ENCODE measurements at regions not wholly inside any gene's neighbourhood (a gene's known extent, or its start where the extent isn't known, plus 50 kb on each side); places are given as distances from the start of the nearest gene placed in this dataset.

DNA sequence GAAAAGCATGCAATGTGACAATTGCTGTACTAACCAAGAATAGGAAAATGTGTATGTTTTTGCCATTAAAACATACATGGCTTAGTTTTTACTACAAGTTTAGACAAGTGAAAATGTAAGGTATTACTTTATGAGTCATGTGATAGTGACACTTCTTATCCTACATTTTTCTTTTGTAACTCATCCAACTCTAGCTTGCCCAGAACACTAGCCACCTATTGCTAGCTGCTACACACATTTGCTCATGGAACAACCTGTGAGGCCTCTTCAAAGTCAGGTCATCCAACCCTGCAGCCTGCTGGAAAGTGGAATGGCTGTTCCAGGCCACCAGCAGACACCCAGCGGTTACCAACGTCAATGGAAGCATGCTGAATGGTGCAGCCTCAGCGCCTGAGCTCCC lies 1043.9 kb downstream of the TMEM182 start:
- no peaks in the 10 kb centered on the region for H3K27me3 ChIP-seq (replicated peaks in 1 of 7)
- no peaks in the 10 kb centered on the region for H3K4me1 ChIP-seq
- TF ChIP-seq POLR2AphosphoS5 (IDR thresholded peaks at IDR 0.05) (no peak), POLR2A (IDR thresholded peaks at IDR 0.05) (no peak), CTCF (IDR thresholded peaks at IDR 0.05 in 8 of 11, conservative IDR thresholded peaks at IDR 0.05 in 3 of 11) (no peak)
- no peak overlapping the region for H3K27ac ChIP-seq
- 73 to 92% (median 88%) methylated on average over 3 of the region's 3 CpGs for WGBS, 5 donors
- DNase-seq = no peak
- H3K9me3 ChIP-seq = peaks cover 0 to 50% (median 5%) of the 10 kb centered on the region in 8 donors
- no peaks in the 10 kb centered on the region for H3K36me3 ChIP-seq
- intact Hi-C loops (cut with DNase I; ENCODE audit: low total_unique reads) = no loop called here
- H3K4me3 ChIP-seq = no peak overlapping the region

DNA sequence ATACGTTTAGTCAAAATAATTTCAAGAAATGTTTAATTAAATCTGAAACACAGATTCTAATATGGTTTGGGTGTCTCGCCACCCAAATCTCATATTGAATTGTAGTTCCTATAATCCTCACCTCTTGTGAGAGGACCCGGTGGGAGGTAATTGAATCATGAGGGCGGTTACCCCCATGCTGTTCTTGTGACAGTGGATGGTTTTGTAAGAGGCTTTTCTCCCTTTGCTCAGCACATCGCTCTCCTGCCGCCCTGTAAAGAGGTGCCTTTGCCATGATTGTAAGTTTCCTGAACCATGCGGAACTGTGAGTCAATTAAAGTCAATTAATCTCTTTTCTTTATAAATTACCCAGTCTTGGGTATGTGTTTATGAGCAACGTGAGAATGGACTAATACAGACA lies 1045.1 kb upstream of the POU3F3 start:
- H3K4me1 ChIP-seq = no peaks in the 10 kb centered on the region
- no peak overlapping the region for H3K27ac ChIP-seq
- no peaks in the 10 kb centered on the region for H3K27me3 ChIP-seq (replicated peaks in 1 of 7)
- no peak for DNase-seq
- WGBS, 5 donors = 83 to 86% (median 85%) methylated on average over 8 of the region's 8 CpGs
- no peaks in the 10 kb centered on the region for H3K36me3 ChIP-seq
- TF ChIP-seq POLR2A (IDR thresholded peaks at IDR 0.05) = no peak
- TF ChIP-seq POLR2AphosphoS5 (IDR thresholded peaks at IDR 0.05) = no peak
- intact Hi-C loops (cut with DNase I; ENCODE audit: low total_unique reads) = no loop called here
- peaks cover 0 to 37% (median 1%) of the 10 kb centered on the region in 8 donors for H3K9me3 ChIP-seq
- no peak overlapping the region for H3K4me3 ChIP-seq

DNA sequence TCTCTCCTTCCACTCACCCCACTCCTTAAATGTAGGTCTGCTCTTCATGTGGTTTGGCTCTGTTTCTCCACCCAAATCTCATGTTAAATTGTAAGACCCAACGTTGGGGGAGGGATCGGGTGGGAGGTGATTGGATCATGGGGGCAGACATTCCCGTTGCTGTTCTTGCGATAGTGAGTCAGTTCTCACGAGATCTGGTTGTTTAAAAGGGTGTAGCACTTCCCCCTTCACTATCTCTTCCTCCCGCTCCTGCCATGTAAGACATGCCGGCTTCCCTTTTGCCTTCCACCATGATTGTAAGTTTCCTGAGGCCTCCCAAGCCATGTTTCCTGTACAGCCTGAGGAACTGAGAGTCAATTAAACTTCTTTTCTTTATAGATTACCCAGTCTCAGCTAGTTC lies 1044.5 kb upstream of the POU3F3 start:
- Histone ChIP-seq H3K4me3 (no peak overlapping the region), H3K36me3 (no peaks in the 10 kb centered on the region), H3K9me3 (peaks cover 0 to 36% (median 0%) of the 10 kb centered on the region in 8 donors), H3K27ac (no peak overlapping the region), H3K4me1 (no peaks in the 10 kb centered on the region), H3K27me3 (replicated peaks in 1 of 7) (no peaks in the 10 kb centered on the region)
- no peak for DNase-seq
- WGBS, 5 donors = 61 to 69% (median 67%) methylated on average over 7 of the region's 7 CpGs
- intact Hi-C loops (cut with DNase I; ENCODE audit: low total_unique reads) = no loop called here
- TF ChIP-seq CTCF (IDR thresholded peaks at IDR 0.05 in 8 of 11, conservative IDR thresholded peaks at IDR 0.05 in 3 of 11) (no peak), POLR2A (IDR thresholded peaks at IDR 0.05) (no peak), POLR2AphosphoS5 (IDR thresholded peaks at IDR 0.05) (no peak)

DNA sequence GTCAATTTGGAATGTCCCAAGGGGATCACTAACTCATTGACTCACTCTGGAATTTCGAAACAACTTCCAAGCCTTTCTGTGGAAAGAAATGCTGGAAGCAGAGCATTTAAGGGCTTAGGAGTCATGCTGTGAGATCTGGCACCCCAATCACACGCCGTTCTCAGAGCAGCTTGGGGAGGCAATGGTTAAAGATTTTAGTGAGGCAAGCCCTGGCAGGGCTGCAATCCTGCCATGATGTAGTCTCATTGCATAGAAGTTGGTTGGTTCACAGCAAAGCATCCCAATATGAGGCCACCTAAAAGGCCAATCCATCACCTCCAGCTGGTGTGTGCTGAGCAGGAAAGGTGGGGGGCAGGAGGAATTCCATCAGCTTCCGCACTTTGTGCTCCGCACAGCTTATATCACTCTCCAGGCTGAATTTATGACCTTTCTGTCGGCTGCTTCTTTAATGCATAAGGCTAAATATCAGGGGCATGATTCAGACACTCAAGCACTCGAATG lies 1043.9 kb upstream of the POU3F3 start:
- no peak for TF ChIP-seq CTCF (IDR thresholded peaks at IDR 0.05 in 8 of 11, conservative IDR thresholded peaks at IDR 0.05 in 3 of 11)
- TF ChIP-seq POLR2AphosphoS5 (IDR thresholded peaks at IDR 0.05) = no peak
- TF ChIP-seq POLR2A (IDR thresholded peaks at IDR 0.05) = no peak
- Histone ChIP-seq H3K4me1 (no peaks in the 10 kb centered on the region), H3K9me3 (peaks cover 0 to 32% (median 0%) of the 10 kb centered on the region in 8 donors), H3K4me3 (no peak overlapping the region), H3K27me3 (replicated peaks in 1 of 7) (no peaks in the 10 kb centered on the region), H3K27ac (no peak overlapping the region), H3K36me3 (no peaks in the 10 kb centered on the region)
- DNase-seq = no peak
- 50 to 67% (median 56%) methylated on average over 6 to 7 of the region's 7 CpGs for WGBS, 5 donors
- intact Hi-C loops (cut with DNase I; ENCODE audit: low total_unique reads) = no loop called here

GRCh38 chr2:103810875-103811274 lies 1043.0 kb upstream of the POU3F3 start:
- no peaks in the 10 kb centered on the region for H3K27me3 ChIP-seq (replicated peaks in 1 of 7)
- no peak overlapping the region for H3K4me3 ChIP-seq
- 47 to 70% (median 61%) methylated on average over 2 of the region's 2 CpGs for WGBS, 5 donors
- peaks cover 0 to 32% (median 0%) of the 10 kb centered on the region in 8 donors for H3K9me3 ChIP-seq
- H3K4me1 ChIP-seq = no peaks in the 10 kb centered on the region
- intact Hi-C loops (cut with DNase I; ENCODE audit: low total_unique reads) = no loop called here
- no peak overlapping the region for H3K27ac ChIP-seq
- no peak for DNase-seq
- no peak for TF ChIP-seq POLR2A (IDR thresholded peaks at IDR 0.05)
- TF ChIP-seq POLR2AphosphoS5 (IDR thresholded peaks at IDR 0.05) = no peak
- TF ChIP-seq CTCF (IDR thresholded peaks at IDR 0.05 in 8 of 11, conservative IDR thresholded peaks at IDR 0.05 in 3 of 11) = no peak
- H3K36me3 ChIP-seq = no peaks in the 10 kb centered on the region

Data from spleen (tissue), 11 donors.